K562 (cell line): ENCODE measurements at regions not wholly inside any gene's neighbourhood (a gene's known extent, or its start where the extent isn't known, plus 50 kb on each side); places are given as distances from the start of the nearest gene placed in this dataset.

Experiments
- ATAC-seq: fragments of 200-7000 bp; cut with Tn5 transposase; 3 replicates; pipeline ENCODE4 v1.9.1; 2020; ENCODE audit warnings: moderate library complexity
- BruUV-seq: library from RNA; stranded (reverse); fragments of 400-500 nt; replicated peaks from 2 replicates; lab custom pipeline; 2021; lab: Mats Ljungman, UMichigan
- CTCF ChIA-PET: fragments of 300-600 bp; formaldehyde crosslinking; extraction: SDS; loops from one replicate; lab custom pipeline; 2021; ENCODE audit warnings: low intra/inter-chr PET ratio; lab: Yijun Ruan, JAX
- POLR2A ChIA-PET: fragments of 300-600, 350-650 bp; sonication (Branson Sonifier 250); formaldehyde crosslinking; extraction: SDS; loops from one replicate; lab custom pipeline; 2021; ENCODE audit warnings: antibody characterized with exemption, inconsistent platforms; lab: Yijun Ruan, JAX
- DNase-seq, 4 experiments: peaks; one replicate each; pipeline versions ENCODE4 v3.0.0 to v3.0.0-alpha.2; 2011 to 2018; ENCODE audit warnings: low spot score in 3 of 4, mixed read lengths in 3 of 4; ENCODE audit errors: extremely low read depth in 1 of 4
- FAIRE-seq: peaks from 2 replicates; lab custom pipeline; 2011; peaks lifted over from hg19 to GRCh38; lab: Jason Lieb, UNC
- H2AFZ ChIP-seq: 2 replicates; pipeline ENCODE4 v1.6.0; 2011; ENCODE audit warnings: low read depth, low read length, control low read depth, inconsistent platforms
- H3K27ac ChIP-seq: fragments of 200-600 bp; 3 replicates; pipeline ENCODE4 v1.8.0; 2011; ENCODE audit warnings: low read depth, mild to moderate bottlenecking, control low read depth, inconsistent platforms, low read length, moderate library complexity, mixed read lengths; ENCODE audit errors: extremely low read depth
- H3K27me3 ChIP-seq, 2 experiments: fragments of 300-600 bp in 1 of 2; 2 replicates in 1 of 2; 3 replicates in 1 of 2; pipeline versions ENCODE4 v1.6.0 to v1.8.0; 2011; ENCODE audit warnings: inconsistent platforms in 2 of 2, low read length in 2 of 2, mild to moderate bottlenecking in 1 of 2, mixed read lengths in 1 of 2, moderate library complexity in 1 of 2; ENCODE audit not compliant: control insufficient read depth in 2 of 2, insufficient read depth in 2 of 2
- H3K36me3 ChIP-seq: fragments of 300-600 bp; 3 replicates; pipeline ENCODE4 v1.8.0; 2011; ENCODE audit warnings: mild to moderate bottlenecking, low read length, inconsistent platforms; ENCODE audit not compliant: control insufficient read depth, insufficient read depth
- H3K4me1 ChIP-seq, 2 experiments: fragments of 200-600 bp in 1 of 2; replicated peaks in 1 of 2; 2 replicates in 1 of 2; 3 replicates in 1 of 2; pipeline versions ENCODE4 v1.5.1 to v1.8.0; 2011; ENCODE audit warnings: inconsistent platforms in 2 of 2, low read length in 2 of 2, mild to moderate bottlenecking in 1 of 2, mixed read lengths in 1 of 2, moderate library complexity in 1 of 2; ENCODE audit not compliant: control insufficient read depth in 2 of 2, insufficient read depth in 2 of 2
- H3K4me2 ChIP-seq: 2 replicates; pipeline ENCODE4 v1.6.1; 2011; ENCODE audit warnings: low read length, control low read depth, inconsistent platforms, mixed read lengths; ENCODE audit not compliant: insufficient read depth
- H3K4me3 ChIP-seq: fragments of 200-600 bp; sonication (generic), shearing (Covaris generic); 2 replicates; pipeline ENCODE4 v1.5.1; 2016; ENCODE audit warnings: control low read depth, inconsistent platforms
- H3K79me2 ChIP-seq: fragments of 200-600 bp; 3 replicates; pipeline ENCODE4 v1.8.0; 2011; ENCODE audit warnings: low read length, inconsistent platforms; ENCODE audit not compliant: control insufficient read depth, insufficient read depth
- H3K9ac ChIP-seq, 2 experiments: 2 replicates each; pipeline versions ENCODE4 v1.6.0 to v1.6.1; 2011; ENCODE audit warnings: low read depth in 2 of 2, low read length in 2 of 2, control low read depth in 1 of 2, inconsistent platforms in 1 of 2, mild to moderate bottlenecking in 1 of 2, mixed read lengths in 1 of 2; ENCODE audit not compliant: insufficient read depth in 1 of 2
- H3K9me1 ChIP-seq: one replicate; pipeline ENCODE4 v1.6.0; 2011; ENCODE audit warnings: inconsistent platforms, mild to moderate bottlenecking, low read length, moderate library complexity; ENCODE audit not compliant: control insufficient read depth, insufficient read depth
- H3K9me3 ChIP-seq: replicated peaks from 2 replicates; pipeline ENCODE4 v1.5.1; 2011; ENCODE audit warnings: low read depth, low read length, inconsistent platforms; ENCODE audit not compliant: control insufficient read depth, insufficient read depth
- H4K20me1 ChIP-seq: replicated peaks from 2 replicates; pipeline ENCODE4 v1.6.1; 2011; ENCODE audit warnings: low read length, inconsistent platforms, mixed read lengths; ENCODE audit not compliant: control insufficient read depth, insufficient read depth
- TSHZ1 ChIP-seq: fragments of 250-450 bp; sonication (Bioruptor Pico); IDR thresholded peaks from 2 replicates; pipeline ENCODE4 v1.4.0; 2020; ENCODE audit warnings: mild to moderate bottlenecking, moderate library complexity
- USF2 ChIP-seq: sonication (generic); formaldehyde crosslinking; IDR thresholded peaks from 2 replicates; pipeline ENCODE4 v1.5.0; 2020; ENCODE audit warnings: missing genetic modification reagents
- WGBS: fragments of 100-300 bp; shearing (Covaris generic); methylation state at CpG from one replicate; pipeline ENCODE4 v1.1.6; 2016; ENCODE audit warnings: low coverage, mixed read lengths; ENCODE audit not compliant: insufficient coverage; ENCODE audit errors: missing lambda C conversion rate; 5-methylcytosine and 5-hydroxymethylcytosine counted together
- in situ Hi-C: fragments of 300-500 bp; cut with MboI; formaldehyde crosslinking; loops from 4 replicates; pipeline ENCODE4 v1.15.0; 2018; ENCODE audit warnings: inconsistent platforms, mixed read lengths
- intact Hi-C: fragments of 100-400 bp; cut with micrococcal nuclease; formaldehyde crosslinking; loops from 2 replicates; pipeline ENCODE4 v1.14.2; 2022

DNA sequence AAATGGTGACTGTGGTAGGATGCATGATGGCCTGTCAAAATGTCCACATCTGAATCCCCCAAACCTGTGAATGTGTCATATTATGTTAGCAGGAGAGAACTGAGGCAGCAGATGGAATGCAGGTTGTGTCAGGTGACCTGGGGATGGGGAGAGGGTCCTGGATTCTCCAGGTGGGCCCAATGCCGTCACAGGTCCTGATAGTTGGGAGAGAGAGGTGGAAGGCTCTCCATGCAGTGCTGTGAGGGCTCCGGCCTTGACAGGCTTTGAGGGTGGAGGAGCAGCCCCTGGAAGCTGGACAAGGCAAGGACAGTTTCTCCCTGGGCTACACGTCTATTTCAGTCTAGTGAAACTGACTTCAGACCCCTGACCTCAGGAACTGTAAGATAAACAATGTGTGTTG is 330.9 kb upstream of the ZNF32 start:
- Histone ChIP-seq H3K9ac (no peak overlapping the region), H3K27me3 (peaks cover 0 to 6% of the 10 kb centered on the region in 2 experiments; a peak in 2 of 5 replicates), H3K4me1 (peaks cover 7 to 16% of the 10 kb centered on the region in 2 experiments; a peak in 4 of 5 replicates), H3K27ac (no peak overlapping the region), H4K20me1 (no peaks in the 10 kb centered on the region), H2AFZ (no peak overlapping the region), H3K79me2 (no peaks in the 10 kb centered on the region), H3K9me1 (no peaks in the 10 kb centered on the region), H3K9me3 (no peaks in the 10 kb centered on the region), H3K36me3 (no peaks in the 10 kb centered on the region), H3K4me2 (no peak overlapping the region), H3K4me3 (no peak overlapping the region)
- WGBS = 32% methylated on average over 3 of the region's 3 CpGs
- TF ChIP-seq USF2 = peak; percentile 5; the same call in 1 of the 2 replicates
- no peak for TF ChIP-seq TSHZ1 (CRISPR knock-in tag)
- ATAC-seq (no peak), FAIRE-seq (no peak), DNase-seq (no peak)
- ChIA-PET POLR2A (no interaction called here), CTCF (no interaction called here)
- in situ Hi-C loops (no loop called here), intact Hi-C loops (no loop called here)
- BruUV-seq = no TSS peak
